NT2/D1 (cell line): ENCODE measurements at regions not wholly inside any gene's neighbourhood (a gene's known extent, or its start where the extent isn't known, plus 50 kb on each side); places are given as distances from the start of the nearest gene placed in this dataset.
"Not testable (repeated sequence)": the region's sequence is repeated elsewhere in the genome, so short reads cannot be mapped to it uniquely, and the experiment has no call there.

Experiments
- SUZ12 ChIP-seq: IDR thresholded peaks from 2 replicates; pipeline ENCODE4 v1.6.1; 2011; ENCODE audit not compliant: insufficient read length, insufficient read depth; ENCODE audit errors: extremely low read depth
- YY1 ChIP-seq: IDR thresholded peaks from 2 replicates; pipeline ENCODE4 v1.6.1; 2011; ENCODE audit not compliant: insufficient read length, insufficient read depth

GRCh38 chr2:239730567-239730882 is 294.6 kb downstream of the NDUFA10 start:
- not testable (repeated sequence) for TF ChIP-seq YY1, SUZ12
